ENCODE measurements at regions not wholly inside any gene's neighbourhood (a gene's known extent, or its start where the extent isn't known, plus 50 kb on each side); places are given as distances from the start of the nearest gene placed in this dataset.

GRCh38 chr14:53389202-53389601, 236.1 kb upstream of the DDHD1 start:
- no peaks in the 10 kb centered on the region for H3K27me3 ChIP-seq (replicated peaks; ENCODE audit: insufficient read depth)
- H3K36me3 ChIP-seq, result no peaks in the 10 kb centered on the region
- H3K4me3 ChIP-seq, result no peak overlapping the region
- DNase-seq (ENCODE audit: low spot score) (no peak), ATAC-seq (ENCODE audit: insufficient number of reproducible peaks, low FRiP score, low read depth) (no peak)
- H3K4me1 ChIP-seq (ENCODE audit: control insufficient read depth in 1 of 2, low read depth in 2 of 2), result no peaks in the 10 kb centered on the region
- H3K27ac ChIP-seq, result no peak overlapping the region
- H3K9me3 ChIP-seq, result no peaks in the 10 kb centered on the region
- TF ChIP-seq CTCF (IDR thresholded peaks at IDR 0.05), result no peak

GRCh38 chr14:53386362-53386761, 233.2 kb upstream of the DDHD1 start:
- no peaks in the 10 kb centered on the region for H3K27me3 ChIP-seq (replicated peaks; ENCODE audit: insufficient read depth)
- no peak overlapping the region for H3K4me3 ChIP-seq
- no peak overlapping the region for H3K27ac ChIP-seq
- no peak for TF ChIP-seq CTCF (IDR thresholded peaks at IDR 0.05)
- H3K9me3 ChIP-seq, result no peaks in the 10 kb centered on the region
- H3K36me3 ChIP-seq, result no peaks in the 10 kb centered on the region
- H3K4me1 ChIP-seq (ENCODE audit: control insufficient read depth in 1 of 2, low read depth in 2 of 2), result no peaks in the 10 kb centered on the region
- DNase-seq (ENCODE audit: low spot score) (no peak), ATAC-seq (ENCODE audit: insufficient number of reproducible peaks, low FRiP score, low read depth) (no peak)

GRCh38 chr14:53384536-53384935, 231.4 kb upstream of the DDHD1 start:
- H3K27me3 ChIP-seq (replicated peaks; ENCODE audit: insufficient read depth), result no peaks in the 10 kb centered on the region
- DNase-seq (ENCODE audit: low spot score) (no peak), ATAC-seq (ENCODE audit: insufficient number of reproducible peaks, low FRiP score, low read depth) (no peak)
- H3K9me3 ChIP-seq, result no peaks in the 10 kb centered on the region
- H3K4me3 ChIP-seq, result no peak overlapping the region
- H3K36me3 ChIP-seq, result no peaks in the 10 kb centered on the region
- no peak for TF ChIP-seq CTCF (IDR thresholded peaks at IDR 0.05)
- no peak overlapping the region for H3K27ac ChIP-seq
- H3K4me1 ChIP-seq (ENCODE audit: control insufficient read depth in 1 of 2, low read depth in 2 of 2), result no peaks in the 10 kb centered on the region

GRCh38 chr14:53384073-53384472, 230.9 kb upstream of the DDHD1 start:
- Histone ChIP-seq H3K27ac (no peak overlapping the region), H3K36me3 (no peaks in the 10 kb centered on the region), H3K27me3 (replicated peaks; ENCODE audit: insufficient read depth) (no peaks in the 10 kb centered on the region), H3K4me1 (ENCODE audit: control insufficient read depth in 1 of 2, low read depth in 2 of 2) (no peaks in the 10 kb centered on the region), H3K4me3 (no peak overlapping the region), H3K9me3 (no peaks in the 10 kb centered on the region)
- no peak for DNase-seq (ENCODE audit: low spot score)
- no peak for TF ChIP-seq CTCF (IDR thresholded peaks at IDR 0.05)
- ATAC-seq (ENCODE audit: insufficient number of reproducible peaks, low FRiP score, low read depth), result no peak

GRCh38 chr14:53381895-53382294, 228.8 kb upstream of the DDHD1 start:
- ATAC-seq (ENCODE audit: insufficient number of reproducible peaks, low FRiP score, low read depth) (no peak), DNase-seq (ENCODE audit: low spot score) (no peak)
- Histone ChIP-seq H3K4me1 (ENCODE audit: control insufficient read depth in 1 of 2, low read depth in 2 of 2) (no peaks in the 10 kb centered on the region), H3K36me3 (no peaks in the 10 kb centered on the region), H3K27me3 (replicated peaks; ENCODE audit: insufficient read depth) (no peaks in the 10 kb centered on the region), H3K27ac (no peak overlapping the region), H3K9me3 (no peaks in the 10 kb centered on the region), H3K4me3 (no peak overlapping the region)
- no peak for TF ChIP-seq CTCF (IDR thresholded peaks at IDR 0.05)
